Hepatocyte (in vitro differentiated cells): ENCODE measurements at regions not wholly inside any gene's neighbourhood (a gene's known extent, or its start where the extent isn't known, plus 50 kb on each side); places are given as distances from the start of the nearest gene placed in this dataset.

Experiments used
- DNase-seq: peaks from one replicate; pipeline ENCODE4 v3.0.0-alpha.2; 2016; ENCODE audit warnings: low spot score
- H2AFZ ChIP-seq: fragments of 200-600 bp; sonication (generic); 2 replicates; pipeline ENCODE4 v1.6.0; 2016; ENCODE audit warnings: antibody characterized with exemption, mild to moderate bottlenecking
- H3K27ac ChIP-seq: fragments of 200-600 bp; sonication (generic); 2 replicates; pipeline ENCODE4 v1.5.1; 2016; ENCODE audit warnings: mild to moderate bottlenecking
- H3K27me3 ChIP-seq: fragments of 200-600 bp; sonication (generic); 2 replicates; pipeline ENCODE4 v1.6.1; 2016
- H3K36me3 ChIP-seq: fragments of 200-600 bp; sonication (generic); replicated peaks from 2 replicates; pipeline ENCODE4 v1.5.1; 2016; ENCODE audit warnings: low read depth; ENCODE audit not compliant: insufficient read depth
- H3K4me1 ChIP-seq: fragments of 200-600 bp; sonication (generic); 2 replicates; pipeline ENCODE4 v1.5.1; 2016; ENCODE audit warnings: mild to moderate bottlenecking, moderate library complexity; ENCODE audit not compliant: insufficient read depth
- H3K4me2 ChIP-seq: fragments of 200-600 bp; sonication (generic); 2 replicates; pipeline ENCODE4 v1.6.0; 2016
- H3K4me3 ChIP-seq: fragments of 200-600 bp; sonication (generic); 2 replicates; pipeline ENCODE4 v1.5.1; 2016; ENCODE audit warnings: mild to moderate bottlenecking
- H3K79me2 ChIP-seq: fragments of 200-600 bp; sonication (generic); 2 replicates; pipeline ENCODE4 v1.6.0; 2017; ENCODE audit warnings: mild to moderate bottlenecking
- H3K9me2 ChIP-seq: fragments of 200-600 bp; sonication (generic); replicated peaks from 2 replicates; pipeline ENCODE4 v1.6.0; 2017; ENCODE audit warnings: mild to moderate bottlenecking; ENCODE audit not compliant: insufficient read depth
- H3K9me3 ChIP-seq: fragments of 200-600 bp; sonication (generic); 2 replicates; pipeline ENCODE4 v1.5.1; 2016; ENCODE audit warnings: low read depth, mild to moderate bottlenecking
- H4K20me1 ChIP-seq: fragments of 200-600 bp; sonication (generic); 2 replicates; pipeline ENCODE4 v1.6.0; 2016; ENCODE audit warnings: mild to moderate bottlenecking; ENCODE audit not compliant: insufficient read depth, poor library complexity, severe bottlenecking
- CTCF ChIP-seq: fragments of 200-600 bp; sonication (generic); IDR thresholded peaks from 2 replicates; pipeline ENCODE4 v1.5.1; 2016; ENCODE audit warnings: antibody characterized with exemption, mild to moderate bottlenecking; ENCODE audit not compliant: poor library complexity
- EZH2 ChIP-seq: fragments of 200-600 bp; sonication (generic); IDR thresholded peaks from 2 replicates; pipeline ENCODE4 v1.6.1; 2016; ENCODE audit warnings: antibody characterized with exemption, mild to moderate bottlenecking, borderline replicate concordance
- EZH2phosphoT487 ChIP-seq: fragments of 200-600 bp; sonication (generic); IDR thresholded peaks from one replicate; pipeline ENCODE4 v1.6.1; 2018; ENCODE audit warnings: antibody characterized with exemption, mild to moderate bottlenecking, low read depth, moderate library complexity; ENCODE audit not compliant: unreplicated experiment, severe bottlenecking
- WGBS: methylation state at CpG from one replicate; pipeline ENCODE4 v1.1.6; 2016; ENCODE audit warnings: low lambda C conversion rate; ENCODE audit errors: missing lambda C conversion rate; 5-methylcytosine and 5-hydroxymethylcytosine counted together

GRCh38 chr18:56481751-56482150 lies 156.6 kb downstream of the TXNL1 start:
- Histone ChIP-seq H3K9me3 (no peaks in the 10 kb centered on the region), H3K36me3 (no peaks in the 10 kb centered on the region), H3K27ac (no peak overlapping the region), H3K27me3 (no peaks in the 10 kb centered on the region), H4K20me1 (no peaks in the 10 kb centered on the region), H3K79me2 (no peaks in the 10 kb centered on the region), H3K4me3 (no peak overlapping the region), H3K4me1 (no peaks in the 10 kb centered on the region), H2AFZ (no peak overlapping the region), H3K4me2 (no peak overlapping the region), H3K9me2 (no peaks in the 10 kb centered on the region)
- 91% methylated on average over 1 of the region's 1 CpG for WGBS
- no peak for DNase-seq
- TF ChIP-seq EZH2 (no peak), EZH2phosphoT487 (no peak), CTCF (no peak)

GRCh38 chr18:56479841-56480240 lies 158.6 kb downstream of the TXNL1 start:
- no peak for DNase-seq
- no peaks in the 10 kb centered on the region for H3K9me3 ChIP-seq
- no peaks in the 10 kb centered on the region for H3K79me2 ChIP-seq
- no peak overlapping the region for H3K4me2 ChIP-seq
- no peak overlapping the region for H2AFZ ChIP-seq
- H4K20me1 ChIP-seq: no peaks in the 10 kb centered on the region
- no peaks in the 10 kb centered on the region for H3K27me3 ChIP-seq
- no peaks in the 10 kb centered on the region for H3K4me1 ChIP-seq
- no peaks in the 10 kb centered on the region for H3K9me2 ChIP-seq
- H3K27ac ChIP-seq: no peak overlapping the region
- WGBS: 93% methylated on average over 3 of the region's 3 CpGs
- no peaks in the 10 kb centered on the region for H3K36me3 ChIP-seq
- no peak overlapping the region for H3K4me3 ChIP-seq
- TF ChIP-seq EZH2phosphoT487 (no peak), CTCF (no peak), EZH2 (no peak)

GRCh38 chr18:56475250-56475649 lies 163.1 kb downstream of the TXNL1 start:
- H3K9me3 ChIP-seq: no peaks in the 10 kb centered on the region
- H2AFZ ChIP-seq: no peak overlapping the region
- no peak overlapping the region for H3K27ac ChIP-seq

More at GRCh38 chr18:56475250-56475649, 163.1 kb downstream of the TXNL1 start:
- H3K4me3 ChIP-seq: no peak overlapping the region
- H3K27me3 ChIP-seq: no peaks in the 10 kb centered on the region
- TF ChIP-seq CTCF (no peak), EZH2 (no peak), EZH2phosphoT487 (no peak)
- DNase-seq: no peak
- H3K9me2 ChIP-seq: no peaks in the 10 kb centered on the region
- 71% methylated on average over 2 of the region's 2 CpGs for WGBS
- H3K36me3 ChIP-seq: no peaks in the 10 kb centered on the region
- no peaks in the 10 kb centered on the region for H4K20me1 ChIP-seq
- H3K4me1 ChIP-seq: no peaks in the 10 kb centered on the region
- no peaks in the 10 kb centered on the region for H3K79me2 ChIP-seq
- no peak overlapping the region for H3K4me2 ChIP-seq
